GM12878 (cell line): ENCODE measurements at regions not wholly inside any gene's neighbourhood (a gene's known extent, or its start where the extent isn't known, plus 50 kb on each side); places are given as distances from the start of the nearest gene placed in this dataset.

ENCODE experiments used
- ATAC-seq: fragments of 200-7000 bp; cut with Tn5 transposase; 3 replicates; pipeline ENCODE4 v1.9.1; 2020; ENCODE audit warnings: mild to moderate bottlenecking, moderate library complexity
- BruUV-seq: library from RNA; stranded (reverse); fragments of 400-500 nt; replicated peaks from 2 replicates; lab custom pipeline; 2021; lab: Mats Ljungman, UMichigan
- CTCF ChIA-PET: fragments of 300-600 bp; sonication (Branson Sonifier 250); formaldehyde crosslinking; extraction: SDS; loops from one replicate; lab custom pipeline; 2021; ENCODE audit warnings: inconsistent platforms; lab: Yijun Ruan, JAX
- POLR2A ChIA-PET: fragments of 350-600 bp; formaldehyde crosslinking; extraction: SDS; loops from one replicate; lab custom pipeline; 2021; ENCODE audit warnings: inconsistent platforms; lab: Charles Lee
- RAD21 ChIA-PET: fragments of 300-600 bp; sonication (Branson Sonifier 250); formaldehyde crosslinking; loops from one replicate; lab custom pipeline; 2023; ENCODE audit warnings: antibody characterized with exemption; ENCODE audit not compliant: unreplicated experiment; lab: Charles Lee
- SMC1A ChIA-PET: fragments of 300-600 bp; sonication (Branson Sonifier 250); formaldehyde crosslinking; loops from one replicate; lab custom pipeline; 2023; ENCODE audit not compliant: unreplicated experiment, uncharacterized antibody; lab: Charles Lee
- DNase-seq: peaks from one replicate; pipeline ENCODE4 v3.0.0-alpha.2; 2011; ENCODE audit warnings: low read depth, low spot score
- FAIRE-seq: peaks from 3 replicates; lab custom pipeline; 2011; peaks lifted over from hg19 to GRCh38; lab: Jason Lieb, UNC
- H2AFZ ChIP-seq: 2 replicates; pipeline ENCODE4 v1.6.0; 2011; ENCODE audit warnings: low read depth, low read length, control low read depth; ENCODE audit not compliant: control insufficient read depth
- H3K27ac ChIP-seq: 2 replicates; pipeline ENCODE4 v1.5.1; 2011; ENCODE audit warnings: control low read depth; ENCODE audit not compliant: control insufficient read depth, insufficient read depth
- H3K27me3 ChIP-seq, 2 experiments: replicated peaks in 1 of 2; 2 replicates each; pipeline versions ENCODE4 v1.6.0 to v1.6.1; 2011; ENCODE audit warnings: low read length in 1 of 2; ENCODE audit not compliant: control insufficient read depth in 2 of 2, insufficient read depth in 2 of 2
- H3K36me3 ChIP-seq, 2 experiments: 2 replicates each; pipeline ENCODE4 v1.5.1; 2011; ENCODE audit warnings: low read length in 1 of 2; ENCODE audit not compliant: control insufficient read depth in 2 of 2, insufficient read depth in 2 of 2
- H3K4me1 ChIP-seq: 2 replicates; pipeline ENCODE4 v1.6.1; 2011; ENCODE audit warnings: mild to moderate bottlenecking, low read length, moderate library complexity, mixed read lengths; ENCODE audit not compliant: control insufficient read depth, insufficient read depth
- H3K4me2 ChIP-seq: 2 replicates; pipeline ENCODE4 v1.6.0; 2011; ENCODE audit warnings: control low read depth; ENCODE audit not compliant: control insufficient read depth, insufficient read depth
- H3K4me3 ChIP-seq: fragments of 200-600 bp; sonication (generic); 2 replicates; pipeline ENCODE4 v1.5.1; 2016
- H3K79me2 ChIP-seq: 2 replicates; pipeline ENCODE4 v1.6.0; 2011; ENCODE audit warnings: low read length; ENCODE audit not compliant: control insufficient read depth, insufficient read depth
- H3K9ac ChIP-seq: 2 replicates; pipeline ENCODE4 v1.8.0; 2011; ENCODE audit warnings: low read length, control low read depth, mixed read lengths; ENCODE audit not compliant: control insufficient read depth, insufficient read depth
- H3K9me3 ChIP-seq: replicated peaks from 3 replicates; pipeline ENCODE4 v1.5.1; 2011; ENCODE audit warnings: mild to moderate bottlenecking, low read length; ENCODE audit not compliant: control insufficient read depth, insufficient read depth
- H4K20me1 ChIP-seq: 2 replicates; pipeline ENCODE4 v1.6.0; 2011; ENCODE audit not compliant: control insufficient read depth, insufficient read depth
- ATF7 ChIP-seq: fragments of 450-650 bp; IDR thresholded peaks from 2 replicates; pipeline ENCODE4 v1.6.1; 2016; ENCODE audit warnings: low read depth, mild to moderate bottlenecking
- BHLHE40 ChIP-seq, 2 experiments: fragments of 450-650 bp in 1 of 2; IDR thresholded peaks; 2 replicates each; pipeline ENCODE4 v1.6.1; 2011 to 2017; ENCODE audit warnings: low read depth in 2 of 2, borderline replicate concordance in 1 of 2, improper control_type of control experiment in 1 of 2, low read length in 1 of 2, mild to moderate bottlenecking in 1 of 2
- CEBPB ChIP-seq, 2 experiments: fragments of 150-350 bp in 1 of 2; IDR thresholded peaks; 2 replicates each; pipeline ENCODE4 v1.6.1; 2012 to 2014; ENCODE audit warnings: low read depth in 2 of 2, low read length in 2 of 2, borderline replicate concordance in 1 of 2, inconsistent platforms in 1 of 2
- EZH2 ChIP-seq: IDR thresholded peaks from 2 replicates; pipeline ENCODE4 v1.6.1; 2012; ENCODE audit warnings: low read depth, mild to moderate bottlenecking, control low read depth, inconsistent platforms, low read length, borderline replicate concordance; ENCODE audit not compliant: control insufficient read depth
- FOXM1 ChIP-seq: IDR thresholded peaks from 2 replicates; pipeline ENCODE4 v1.6.1; 2012; ENCODE audit warnings: low read depth, mild to moderate bottlenecking, inconsistent platforms, low read length, moderate library complexity
- HDAC2 ChIP-seq: fragments of 200-600 bp; sonication (generic); IDR thresholded peaks from 2 replicates; pipeline ENCODE4 v1.6.1; 2017
- HSF1 ChIP-seq: fragments of 150-350 bp; IDR thresholded peaks from 2 replicates; pipeline ENCODE4 v1.6.1; 2014; ENCODE audit warnings: mild to moderate bottlenecking, low read depth, low read length
- LARP7 ChIP-seq: fragments of 450-650 bp; IDR thresholded peaks from 2 replicates; pipeline ENCODE4 v1.6.1; 2017; ENCODE audit warnings: mild to moderate bottlenecking
- NFIC ChIP-seq: IDR thresholded peaks from 2 replicates; pipeline ENCODE4 v1.6.1; 2012; ENCODE audit warnings: low read depth, mild to moderate bottlenecking, inconsistent platforms, low read length, moderate library complexity
- PRDM15 ChIP-seq: fragments of 450-650 bp; formaldehyde crosslinking; IDR thresholded peaks from 2 replicates; pipeline ENCODE4 v1.4.0; 2020; ENCODE audit warnings: mild to moderate bottlenecking, moderate library complexity
- RUNX3 ChIP-seq: IDR thresholded peaks from 2 replicates; pipeline ENCODE4 v1.6.1; 2012; ENCODE audit warnings: low read length, inconsistent platforms
- WGBS: methylation state at CpG from one replicate; pipeline ENCODE4 v1.1.6; 2016; ENCODE audit warnings: low lambda C conversion rate; ENCODE audit not compliant: insufficient replicate concordance, insufficient coverage; ENCODE audit errors: missing lambda C conversion rate; 5-methylcytosine and 5-hydroxymethylcytosine counted together
- in situ Hi-C: fragments of 300-500 bp; cut with MboI; formaldehyde crosslinking; loops from 9 replicates; pipeline ENCODE4 v1.14.3; 2018; ENCODE audit warnings: mixed read lengths
- intact Hi-C: fragments of 100-400 bp; cut with micrococcal nuclease; formaldehyde crosslinking; loops from one replicate; pipeline ENCODE4 v1.14.2; 2022; ENCODE audit not compliant: unreplicated experiment

- no peak for TF ChIP-seq PRDM15 (CRISPR knock-in tag)
- no peak for TF ChIP-seq HSF1
- no peak for TF ChIP-seq BHLHE40 (IDR thresholded peaks at IDR 0.05; ENCODE audit: borderline replicate concordance in 1 of 2, low read depth in 2 of 2, low read length in 1 of 2)
- no peak for TF ChIP-seq EZH2
- no peak for TF ChIP-seq ATF7
- TF ChIP-seq NFIC: no peak
Observed at GRCh38 chr5:163024936-163025335, 412.5 kb upstream of the CCNG1 start (continued).

- no peak overlapping the region for H3K9ac ChIP-seq
- no peaks in the 10 kb centered on the region for H3K27me3 ChIP-seq
- 21% methylated on average over 3 of the region's 3 CpGs for WGBS
- no peak overlapping the region for H2AFZ ChIP-seq
- in situ Hi-C loops (no loop called here), intact Hi-C loops (no loop called here)
- no peaks in the 10 kb centered on the region for H3K36me3 ChIP-seq
- H3K79me2 ChIP-seq: no peaks in the 10 kb centered on the region
- H3K4me1 ChIP-seq: no peaks in the 10 kb centered on the region
- H3K4me2 ChIP-seq: no peak overlapping the region
- ATAC-seq (no peak), DNase-seq (no peak), FAIRE-seq (no peak)
- no peaks in the 10 kb centered on the region for H4K20me1 ChIP-seq
- H3K27ac ChIP-seq: no peak overlapping the region
- ChIA-PET POLR2A (no interaction called here), RAD21 (no interaction called here), CTCF (no interaction called here), SMC1A (interaction anchor here (0.7 to 1.2 kb wide), 2 partner anchors 14 to 19 kb away, joined by 3 read pairs; no protein-coding TSS in a partner anchor)
- TF ChIP-seq CEBPB (IDR thresholded peaks at IDR 0.05; ENCODE audit: borderline replicate concordance in 1 of 2, low read depth in 2 of 2, low read length in 2 of 2) (no peak), RUNX3 (no peak), LARP7 (no peak), HDAC2 (no peak), FOXM1 (no peak)
- BruUV-seq: no TSS peak
- H3K4me3 ChIP-seq: no peak overlapping the region
- H3K9me3 ChIP-seq: no peaks in the 10 kb centered on the region
Observed at GRCh38 chr5:163033656-163034055, 403.7 kb upstream of the CCNG1 start.
